T-helper 1 cell treated with Interleukin-12 subunit alpha and Interleukin-12 subunit beta and Interleukin-4 antibody, amounts not matched to agents 30 μg/mL and 1 μg/mL, for 36 hours (primary cell): ENCODE measurements at regions not wholly inside any gene's neighbourhood (a gene's known extent, or its start where the extent isn't known, plus 50 kb on each side); places are given as distances from the start of the nearest gene placed in this dataset.

Experiments
- H3K27ac Mint-ChIP-seq: one replicate; pipeline ENCODE4 v1.8.0; 2021; ENCODE audit warnings: mild to moderate bottlenecking, mixed read lengths
- H3K27me3 Mint-ChIP-seq: one replicate; pipeline ENCODE4 v1.8.0; 2021; ENCODE audit warnings: low read depth, mixed read lengths
- H3K36me3 Mint-ChIP-seq: one replicate; pipeline ENCODE4 v1.8.0; 2021; ENCODE audit warnings: low read depth, mixed read lengths
- H3K4me1 Mint-ChIP-seq: one replicate; pipeline ENCODE4 v1.8.0; 2021; ENCODE audit warnings: low read depth, mixed read lengths
- H3K4me3 Mint-ChIP-seq: one replicate; pipeline ENCODE4 v1.8.0; 2021; ENCODE audit warnings: mild to moderate bottlenecking, moderate library complexity, mixed read lengths
- H3K9me3 Mint-ChIP-seq: one replicate; pipeline ENCODE4 v1.8.0; 2021; ENCODE audit warnings: mixed read lengths

GRCh38 chr5:166165596-166165995 lies 2125.8 kb upstream of the WWC1 start:
- H3K27me3 Mint-ChIP-seq, result no peaks in the 10 kb centered on the region
- peaks cover 2% of the 10 kb centered on the region for H3K36me3 Mint-ChIP-seq
- no peak overlapping the region for H3K4me3 Mint-ChIP-seq
- no peaks in the 10 kb centered on the region for H3K4me1 Mint-ChIP-seq
- peaks cover 8% of the 10 kb centered on the region for H3K9me3 Mint-ChIP-seq
- H3K27ac Mint-ChIP-seq, result no peak overlapping the region

- H3K27ac Mint-ChIP-seq, result no peak overlapping the region
- H3K27me3 Mint-ChIP-seq, result no peaks in the 10 kb centered on the region
- H3K4me1 Mint-ChIP-seq, result no peaks in the 10 kb centered on the region
- H3K36me3 Mint-ChIP-seq, result peaks cover 2% of the 10 kb centered on the region
- peaks cover 9% of the 10 kb centered on the region for H3K9me3 Mint-ChIP-seq
- no peak overlapping the region for H3K4me3 Mint-ChIP-seq
Measured at GRCh38 chr5:166166071-166166470, 2125.4 kb upstream of the WWC1 start.

DNA sequence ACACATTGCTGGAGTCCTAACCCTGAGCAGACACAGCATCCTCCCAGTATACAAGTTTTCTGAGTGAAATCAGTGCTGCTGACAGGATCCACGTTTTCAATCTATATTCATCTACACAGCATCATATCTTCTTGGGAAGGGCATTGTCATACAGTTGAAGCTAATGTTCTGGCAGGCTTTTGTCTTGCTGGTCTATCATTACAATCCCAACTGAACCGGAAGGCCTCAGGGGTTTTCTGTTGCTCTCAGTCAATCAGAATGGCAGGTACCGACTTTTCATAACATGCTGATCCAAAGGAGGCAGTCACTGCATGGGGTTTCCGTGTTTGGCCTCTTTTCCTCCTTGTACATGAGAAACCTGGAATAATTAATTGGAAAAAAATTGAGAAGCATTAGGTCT lies 2118.8 kb upstream of the WWC1 start:
- H3K36me3 Mint-ChIP-seq, result peaks cover 2% of the 10 kb centered on the region
- no peak overlapping the region for H3K4me3 Mint-ChIP-seq
- H3K9me3 Mint-ChIP-seq, result peaks cover 8% of the 10 kb centered on the region
- no peak overlapping the region for H3K27ac Mint-ChIP-seq
- no peaks in the 10 kb centered on the region for H3K27me3 Mint-ChIP-seq
- no peaks in the 10 kb centered on the region for H3K4me1 Mint-ChIP-seq

DNA sequence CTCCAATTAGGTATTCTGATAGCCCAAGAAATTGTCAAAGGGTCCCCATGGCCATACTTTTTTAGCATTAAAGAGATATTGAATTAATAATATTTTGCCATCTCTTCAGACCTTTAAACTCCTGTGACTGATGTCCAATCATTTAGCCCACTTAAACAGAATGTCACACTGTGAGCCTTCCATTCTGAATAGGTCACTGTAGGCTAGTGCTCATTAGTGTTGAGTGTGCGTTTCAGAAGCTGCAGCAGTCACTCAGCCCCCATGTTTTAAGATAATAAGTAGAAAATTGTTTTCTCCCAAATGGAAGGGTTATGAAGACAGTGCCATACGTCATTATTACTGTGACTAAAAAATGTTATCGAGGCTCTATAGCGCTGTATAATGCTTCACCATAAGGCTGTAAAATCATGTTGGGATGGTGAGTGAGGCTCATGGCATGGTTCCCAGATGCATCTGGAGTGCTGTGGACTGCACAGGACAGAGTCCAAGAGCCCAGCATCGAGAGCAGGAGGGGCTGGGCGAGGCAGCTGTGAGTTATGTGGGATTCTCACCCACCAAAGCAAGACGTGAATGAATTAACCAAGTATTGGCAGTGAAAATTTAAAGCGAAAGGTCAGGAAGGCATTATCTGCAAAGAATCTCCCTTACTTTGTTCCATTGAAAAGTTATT lies 2112.9 kb upstream of the WWC1 start:
- Mint-ChIP-seq H3K9me3 (peaks cover 29% of the 10 kb centered on the region), H3K4me3 (no peak overlapping the region), H3K27me3 (no peaks in the 10 kb centered on the region), H3K4me1 (no peaks in the 10 kb centered on the region), H3K36me3 (no peaks in the 10 kb centered on the region), H3K27ac (no peak overlapping the region)

DNA sequence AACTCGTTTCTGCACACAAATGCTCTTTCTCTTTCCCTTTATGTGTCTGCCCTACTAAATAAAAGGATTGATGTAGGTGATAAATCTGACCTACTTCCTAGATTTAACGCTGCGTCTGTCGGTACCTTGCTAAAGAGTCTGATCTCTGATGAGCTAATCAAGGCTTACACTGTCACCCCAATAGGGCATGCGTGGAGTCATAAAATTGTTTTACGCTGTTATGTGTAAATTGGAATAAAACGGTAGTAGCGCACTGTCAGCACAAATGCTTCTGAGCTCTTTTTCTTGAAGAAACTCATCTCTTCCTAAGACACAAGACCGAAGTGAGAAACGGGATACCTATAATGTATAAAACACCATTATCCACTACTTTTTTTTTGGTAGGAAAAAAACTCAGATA lies 2106.3 kb upstream of the WWC1 start:
- Mint-ChIP-seq H3K9me3 (peaks cover 31% of the 10 kb centered on the region), H3K4me3 (no peak overlapping the region), H3K4me1 (no peaks in the 10 kb centered on the region), H3K27me3 (no peaks in the 10 kb centered on the region), H3K36me3 (no peaks in the 10 kb centered on the region), H3K27ac (no peak overlapping the region)

- H3K27ac Mint-ChIP-seq, result no peak overlapping the region
- no peaks in the 10 kb centered on the region for H3K4me1 Mint-ChIP-seq
- no peak overlapping the region for H3K4me3 Mint-ChIP-seq
- H3K27me3 Mint-ChIP-seq, result no peaks in the 10 kb centered on the region
- H3K9me3 Mint-ChIP-seq, result peaks cover 23% of the 10 kb centered on the region
- no peaks in the 10 kb centered on the region for H3K36me3 Mint-ChIP-seq
Measured at GRCh38 chr5:166188501-166189325, 2102.7 kb upstream of the WWC1 start.

DNA sequence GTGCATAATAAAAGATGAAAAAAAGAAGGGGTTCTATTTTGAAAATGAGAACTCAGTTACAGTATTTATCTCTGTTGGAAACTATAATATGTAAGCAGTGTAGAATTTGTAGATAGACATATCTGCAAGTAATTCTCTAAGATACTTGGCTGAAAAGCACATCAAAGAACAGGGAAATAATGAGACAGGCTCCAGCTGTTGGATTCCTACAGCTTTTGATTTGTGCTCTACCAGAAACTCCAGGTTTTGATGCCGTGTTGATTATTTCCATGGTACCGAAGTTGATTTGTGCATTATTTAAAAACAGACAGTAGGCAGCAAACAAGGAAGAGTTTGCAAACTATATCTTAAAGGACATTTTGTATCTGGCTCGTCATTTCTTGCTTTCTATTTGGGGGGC lies 2098.7 kb upstream of the WWC1 start:
- no peak overlapping the region for H3K4me3 Mint-ChIP-seq
- no peak overlapping the region for H3K27ac Mint-ChIP-seq
- H3K4me1 Mint-ChIP-seq, result no peaks in the 10 kb centered on the region
- H3K9me3 Mint-ChIP-seq, result peaks cover 24% of the 10 kb centered on the region
- no peaks in the 10 kb centered on the region for H3K27me3 Mint-ChIP-seq
- no peaks in the 10 kb centered on the region for H3K36me3 Mint-ChIP-seq

DNA sequence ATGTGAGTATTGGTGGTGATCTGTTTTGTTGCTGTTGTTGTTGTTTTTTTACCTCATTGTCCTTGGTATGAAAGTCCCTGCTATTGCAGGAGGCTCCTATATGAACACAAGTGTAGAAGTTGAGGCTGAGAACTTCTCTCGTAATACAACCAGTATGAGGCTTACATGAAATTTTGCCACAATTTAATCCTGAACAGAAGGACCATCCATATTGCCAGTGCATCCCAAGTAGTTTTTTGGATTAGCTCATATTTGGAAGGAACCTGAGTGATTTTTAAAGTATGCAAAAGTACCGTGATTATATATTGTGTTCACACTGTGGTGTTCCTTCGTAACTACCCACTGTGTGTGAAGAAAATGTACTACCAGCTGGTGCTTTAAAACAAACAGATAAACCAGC lies 2095.5 kb upstream of the WWC1 start:
- Mint-ChIP-seq H3K4me1 (no peaks in the 10 kb centered on the region), H3K9me3 (peaks cover 14% of the 10 kb centered on the region), H3K4me3 (no peak overlapping the region), H3K36me3 (no peaks in the 10 kb centered on the region), H3K27me3 (no peaks in the 10 kb centered on the region), H3K27ac (no peak overlapping the region)

GRCh38 chr5:166200532-166200931 lies 2090.9 kb upstream of the WWC1 start:
- H3K27ac Mint-ChIP-seq, result no peak overlapping the region
- H3K36me3 Mint-ChIP-seq, result no peaks in the 10 kb centered on the region
- no peak overlapping the region for H3K4me3 Mint-ChIP-seq
- H3K9me3 Mint-ChIP-seq, result peaks cover 20% of the 10 kb centered on the region
- no peaks in the 10 kb centered on the region for H3K27me3 Mint-ChIP-seq
- no peaks in the 10 kb centered on the region for H3K4me1 Mint-ChIP-seq

- Mint-ChIP-seq H3K9me3 (peaks cover 17% of the 10 kb centered on the region), H3K27me3 (no peaks in the 10 kb centered on the region), H3K27ac (no peak overlapping the region), H3K36me3 (no peaks in the 10 kb centered on the region), H3K4me1 (no peaks in the 10 kb centered on the region), H3K4me3 (no peak overlapping the region)
Measured at GRCh38 chr5:166211640-166212039, 2079.8 kb upstream of the WWC1 start.

DNA sequence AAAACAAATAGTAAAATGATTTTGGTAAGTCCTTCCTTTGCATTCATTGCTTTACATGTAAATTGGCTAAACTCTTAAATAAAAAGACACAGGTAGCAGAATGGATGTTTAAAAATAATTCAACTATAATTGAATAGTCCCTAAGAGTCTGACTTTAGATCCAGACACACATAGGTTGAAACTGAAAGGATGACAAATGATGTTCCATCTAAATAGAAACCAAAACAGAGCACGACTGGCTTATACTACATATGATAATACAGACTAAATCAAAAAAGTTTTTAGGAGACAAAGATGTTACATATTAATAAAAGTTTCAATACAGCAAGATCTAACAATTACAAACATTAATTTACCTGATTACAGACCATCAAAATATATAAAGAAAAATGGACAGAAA lies 2055.1 kb upstream of the WWC1 start:
- H3K9me3 Mint-ChIP-seq, result peaks cover 26% of the 10 kb centered on the region
- no peaks in the 10 kb centered on the region for H3K4me1 Mint-ChIP-seq
- H3K36me3 Mint-ChIP-seq, result no peaks in the 10 kb centered on the region
- H3K4me3 Mint-ChIP-seq, result no peak overlapping the region
- H3K27ac Mint-ChIP-seq, result no peak overlapping the region
- H3K27me3 Mint-ChIP-seq, result no peaks in the 10 kb centered on the region

- Mint-ChIP-seq H3K36me3 (no peaks in the 10 kb centered on the region), H3K27ac (no peak overlapping the region), H3K27me3 (no peaks in the 10 kb centered on the region), H3K9me3 (peaks cover 28% of the 10 kb centered on the region), H3K4me3 (no peak overlapping the region), H3K4me1 (no peaks in the 10 kb centered on the region)
Measured at GRCh38 chr5:166240705-166241104, 2050.7 kb upstream of the WWC1 start.

- Mint-ChIP-seq H3K4me3 (no peak overlapping the region), H3K27ac (no peak overlapping the region), H3K27me3 (no peaks in the 10 kb centered on the region), H3K4me1 (no peaks in the 10 kb centered on the region), H3K9me3 (peaks cover 19% of the 10 kb centered on the region), H3K36me3 (no peaks in the 10 kb centered on the region)
Measured at GRCh38 chr5:166245556-166245955, 2045.9 kb upstream of the WWC1 start.

GRCh38 chr5:166251786-166252185 lies 2039.7 kb upstream of the WWC1 start:
- no peak overlapping the region for H3K4me3 Mint-ChIP-seq
- H3K9me3 Mint-ChIP-seq, result peaks cover 12% of the 10 kb centered on the region
- no peaks in the 10 kb centered on the region for H3K36me3 Mint-ChIP-seq
- no peaks in the 10 kb centered on the region for H3K27me3 Mint-ChIP-seq
- H3K4me1 Mint-ChIP-seq, result no peaks in the 10 kb centered on the region
- H3K27ac Mint-ChIP-seq, result no peak overlapping the region

GRCh38 chr5:166257661-166258060 lies 2033.8 kb upstream of the WWC1 start:
- Mint-ChIP-seq H3K36me3 (no peaks in the 10 kb centered on the region), H3K27ac (no peak overlapping the region), H3K9me3 (peaks cover 16% of the 10 kb centered on the region), H3K4me1 (no peaks in the 10 kb centered on the region), H3K4me3 (no peak overlapping the region), H3K27me3 (no peaks in the 10 kb centered on the region)
